SK-N-MC (cell line): ENCODE measurements at regions not wholly inside any gene's neighbourhood (a gene's known extent, or its start where the extent isn't known, plus 50 kb on each side); places are given as distances from the start of the nearest gene placed in this dataset.

Experiments used
- DNase-seq: peaks from one replicate; pipeline ENCODE4 v3.0.0-alpha.2; 2011; ENCODE audit warnings: low read depth, low spot score
- H3K27ac ChIP-seq: fragments of 200-600 bp; sonication (generic); 2 replicates; pipeline ENCODE4 v1.5.1; 2016; ENCODE audit warnings: mixed run types
- H3K36me3 ChIP-seq: fragments of 200-600 bp; sonication (generic); 2 replicates; pipeline ENCODE4 v1.6.1; 2017; ENCODE audit warnings: antibody characterized with exemption, low read length, mixed read lengths; ENCODE audit not compliant: insufficient read depth
- H3K4me3 ChIP-seq: fragments of 200-600 bp; sonication (generic); 2 replicates; pipeline ENCODE4 v1.5.1; 2016
- H3K9ac ChIP-seq: fragments of 200-600 bp; sonication (generic); 2 replicates; pipeline ENCODE4 v1.8.0; 2017; ENCODE audit warnings: mixed run types, mixed read lengths; ENCODE audit not compliant: insufficient read length
- H3K9me3 ChIP-seq: fragments of 200-600 bp; sonication (generic); 2 replicates; pipeline ENCODE4 v1.6.1; 2017; ENCODE audit warnings: low read depth, mild to moderate bottlenecking, antibody characterized with exemption, low read length, moderate library complexity, mixed read lengths
- EZH2 ChIP-seq: fragments of 200-600 bp; sonication (generic); IDR thresholded peaks from one replicate; pipeline ENCODE4 v1.6.1; 2017; ENCODE audit warnings: antibody characterized with exemption
- FOXP2 ChIP-seq: optimal IDR thresholded peaks from 2 replicates; pipeline ENCODE3; 2011; ENCODE audit warnings: mild to moderate bottlenecking, moderate library complexity; ENCODE audit not compliant: insufficient read depth; ENCODE audit errors: extremely low read length, control extremely low read depth
- POLR2AphosphoS5 ChIP-seq: IDR thresholded peaks from 2 replicates; pipeline ENCODE4 v1.6.1; 2012; ENCODE audit warnings: mild to moderate bottlenecking, low read depth, low read length, borderline replicate concordance

- no peak overlapping the region for H3K27ac ChIP-seq
- DNase-seq = no peak
- H3K9me3 ChIP-seq = no peaks in the 10 kb centered on the region; the same call in 1 of the 2 replicates
- no peak for TF ChIP-seq POLR2AphosphoS5
- no peak for TF ChIP-seq FOXP2
- TF ChIP-seq EZH2 = no peak
- H3K9ac ChIP-seq = no peak overlapping the region
- no peak overlapping the region for H3K4me3 ChIP-seq
- no peaks in the 10 kb centered on the region for H3K36me3 ChIP-seq
These were observed 1090.2 kb upstream of the TMEM132C start for GRCh38 chr12:127176804-127177203.

- no peak for DNase-seq
- TF ChIP-seq FOXP2 (no peak), EZH2 (no peak), POLR2AphosphoS5 (no peak)
- H3K27ac ChIP-seq = no peak overlapping the region
- no peaks in the 10 kb centered on the region; the same call in 1 of the 2 replicates for H3K9me3 ChIP-seq
- no peak overlapping the region for H3K9ac ChIP-seq
- H3K4me3 ChIP-seq = no peak overlapping the region
- H3K36me3 ChIP-seq = no peaks in the 10 kb centered on the region
These were observed 1088.9 kb upstream of the TMEM132C start for GRCh38 chr12:127178052-127178451.

GRCh38 chr12:127178463-127178862, 1088.5 kb upstream of the TMEM132C start:
- Histone ChIP-seq H3K27ac (no peak overlapping the region), H3K36me3 (no peaks in the 10 kb centered on the region), H3K4me3 (no peak overlapping the region), H3K9ac (no peak overlapping the region), H3K9me3 (no peaks in the 10 kb centered on the region; the same call in 1 of the 2 replicates)
- no peak for TF ChIP-seq POLR2AphosphoS5
- no peak for TF ChIP-seq FOXP2
- TF ChIP-seq EZH2 = no peak
- no peak for DNase-seq

GRCh38 chr12:127179176-127179575, 1087.8 kb upstream of the TMEM132C start:
- H3K4me3 ChIP-seq = no peak overlapping the region
- no peaks in the 10 kb centered on the region; the same call in 1 of the 2 replicates for H3K9me3 ChIP-seq
- no peak overlapping the region for H3K9ac ChIP-seq
- H3K36me3 ChIP-seq = no peaks in the 10 kb centered on the region
- no peak overlapping the region for H3K27ac ChIP-seq
- TF ChIP-seq EZH2 = no peak
- TF ChIP-seq POLR2AphosphoS5 = no peak
- no peak for TF ChIP-seq FOXP2
- DNase-seq = no peak

- Histone ChIP-seq H3K27ac (no peak overlapping the region), H3K9me3 (no peaks in the 10 kb centered on the region; the same call in 1 of the 2 replicates), H3K9ac (no peak overlapping the region), H3K4me3 (no peak overlapping the region), H3K36me3 (no peaks in the 10 kb centered on the region)
- TF ChIP-seq POLR2AphosphoS5 (no peak), FOXP2 (no peak), EZH2 (no peak)
- DNase-seq = no peak
These were observed 1085.0 kb upstream of the TMEM132C start for GRCh38 chr12:127182018-127182417.

- DNase-seq = no peak
- TF ChIP-seq FOXP2 (no peak), POLR2AphosphoS5 (no peak), EZH2 (no peak)
- no peaks in the 10 kb centered on the region for H3K36me3 ChIP-seq
- no peak overlapping the region for H3K4me3 ChIP-seq
- no peaks in the 10 kb centered on the region for H3K9me3 ChIP-seq
- no peak overlapping the region for H3K9ac ChIP-seq
- H3K27ac ChIP-seq = no peak overlapping the region
These were observed 1077.0 kb upstream of the TMEM132C start for GRCh38 chr12:127189992-127190391.

GRCh38 chr12:127191129-127191528, 1075.8 kb upstream of the TMEM132C start:
- Histone ChIP-seq H3K36me3 (no peaks in the 10 kb centered on the region), H3K27ac (no peak overlapping the region), H3K4me3 (no peak overlapping the region), H3K9me3 (no peaks in the 10 kb centered on the region), H3K9ac (no peak overlapping the region)
- TF ChIP-seq FOXP2 (no peak), POLR2AphosphoS5 (no peak), EZH2 (no peak)
- DNase-seq = no peak

GRCh38 chr12:127192391-127192790, 1074.6 kb upstream of the TMEM132C start:
- no peaks in the 10 kb centered on the region for H3K9me3 ChIP-seq

GRCh38 chr12:127193341-127193740, 1073.6 kb upstream of the TMEM132C start:
- no peak overlapping the region for H3K9ac ChIP-seq
- H3K36me3 ChIP-seq = no peaks in the 10 kb centered on the region
- no peak for DNase-seq
- TF ChIP-seq POLR2AphosphoS5 (no peak), FOXP2 (no peak), EZH2 (no peak)
- no peaks in the 10 kb centered on the region for H3K9me3 ChIP-seq
- no peak overlapping the region for H3K27ac ChIP-seq
- H3K4me3 ChIP-seq = no peak overlapping the region

More at GRCh38 chr12:127192391-127192790, 1074.6 kb upstream of the TMEM132C start:
- Histone ChIP-seq H3K36me3 (no peaks in the 10 kb centered on the region), H3K9ac (no peak overlapping the region), H3K27ac (no peak overlapping the region), H3K4me3 (no peak overlapping the region)
- no peak for DNase-seq
- TF ChIP-seq FOXP2 (no peak), EZH2 (no peak), POLR2AphosphoS5 (no peak)
